ENCODE measurements at regions not wholly inside any gene's neighbourhood (a gene's known extent, or its start where the extent isn't known, plus 50 kb on each side); places are given as distances from the start of the nearest gene placed in this dataset.

DNA sequence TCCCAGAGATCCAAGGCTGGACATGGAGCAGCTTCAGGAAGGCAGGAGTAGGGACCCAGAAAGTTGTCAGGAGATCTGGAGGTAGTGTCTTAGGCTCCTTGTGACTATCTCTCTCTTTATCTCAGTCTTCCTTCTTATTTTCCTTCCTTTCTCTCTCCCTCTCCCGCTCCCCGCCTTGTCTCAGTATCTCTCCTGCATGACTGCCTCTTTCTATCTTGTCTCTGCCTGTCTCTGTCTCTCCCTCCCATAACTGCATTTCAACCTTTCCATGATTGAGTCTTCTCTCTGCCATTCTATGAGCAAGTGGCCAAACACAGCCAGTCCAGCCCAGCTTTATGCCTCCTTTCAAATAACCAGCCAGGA lies 61.0 kb upstream of the NEK6 start:
- TF ChIP-seq BHLHE40 (IDR thresholded peaks at IDR 0.05; ENCODE audit: borderline replicate concordance) (no peak), FOXK2 (IDR thresholded peaks at IDR 0.05) (no peak), SUZ12 (IDR thresholded peaks at IDR 0.05) (no peak), PKNOX1 (IDR thresholded peaks at IDR 0.05) (no peak)

Measured in HEK293T (cell line).